Left cardiac atrium (tissue), 4 donors: ENCODE measurements at regions not wholly inside any gene's neighbourhood (a gene's known extent, or its start where the extent isn't known, plus 50 kb on each side); places are given as distances from the start of the nearest gene placed in this dataset.

Experiments used
- ATAC-seq, 2 donors: fragments of 200-7000 bp; cut with Tn5 transposase; one replicate each; pipeline ENCODE4 v1.9.1; 2020; ENCODE audit warnings: mild to moderate bottlenecking in 2 of 2, moderate library complexity in 2 of 2
- DNase-seq: peaks from one replicate; pipeline ENCODE4 v3.0.0-alpha.2; 2020
- intact Hi-C, 2 donors: fragments of 100-400 bp; cut with DNase I; formaldehyde crosslinking; loops; one replicate each; pipeline versions ENCODE4 v1.14.1 to v1.15.1; 2022 to 2023
- donor health status: DM: no; HTN: yes; CAD: no.
- donor health status: DM: no; HTN: yes; CAD: no; lungs with severe emphysema.
- donor health status: DM: yes; HTN: yes; CAD: no.
- donor health status: Dilated cardiomyopathy.

- intact Hi-C loops: no loop called here
- ATAC-seq (no peak), DNase-seq (no peak)
Observed at GRCh38 chr1:244181867-244182266, 130.8 kb downstream of the ZBTB18 start.

- no peak for ATAC-seq
- intact Hi-C loops: no loop called here
- no peak for DNase-seq
Observed at GRCh38 chr1:244183037-244183436, 132.0 kb downstream of the ZBTB18 start.

GRCh38 chr1:244186372-244186771 is 135.3 kb downstream of the ZBTB18 start:
- ATAC-seq: no peak
- intact Hi-C loops: no loop called here
- DNase-seq: no peak

GRCh38 chr1:244187310-244187709 is 136.2 kb downstream of the ZBTB18 start:
- ATAC-seq (no peak), DNase-seq (no peak)
- intact Hi-C loops: no loop called here

GRCh38 chr1:244191581-244191980 is 140.5 kb downstream of the ZBTB18 start:
- no peak for DNase-seq
- intact Hi-C loops: no loop called here
- no peak for ATAC-seq

GRCh38 chr1:244192325-244192724 is 141.2 kb downstream of the ZBTB18 start:
- intact Hi-C loops: no loop called here
- DNase-seq (no peak), ATAC-seq (no peak)

GRCh38 chr1:244196571-244197285 is 145.6 kb downstream of the ZBTB18 start:
- intact Hi-C loops: no loop called here
- DNase-seq (no peak), ATAC-seq (no peak)

- intact Hi-C loops: no loop called here
- ATAC-seq (no peak), DNase-seq (no peak)
Observed at GRCh38 chr1:244197851-244198375, 146.8 kb downstream of the ZBTB18 start.

GRCh38 chr1:244199902-244200301 is 148.8 kb downstream of the ZBTB18 start:
- intact Hi-C loops: no loop called here
- DNase-seq (no peak), ATAC-seq (no peak)

- ATAC-seq: no peak
- intact Hi-C loops: no loop called here
- DNase-seq: no peak
Observed at GRCh38 chr1:244200596-244200995, 149.5 kb downstream of the ZBTB18 start.

- intact Hi-C loops: no loop called here
- no peak for ATAC-seq
- DNase-seq: no peak
Observed at GRCh38 chr1:244201750-244202149, 150.7 kb downstream of the ZBTB18 start.

GRCh38 chr1:244204004-244204403 is 152.9 kb downstream of the ZBTB18 start:
- no peak for ATAC-seq
- DNase-seq: no peak
- intact Hi-C loops: no loop called here

GRCh38 chr1:244205171-244205570 is 154.1 kb downstream of the ZBTB18 start:
- intact Hi-C loops: no loop called here
- no peak for ATAC-seq

GRCh38 chr1:244205906-244206305 is 154.8 kb downstream of the ZBTB18 start:
- ATAC-seq (no peak), DNase-seq (no peak)
- intact Hi-C loops: no loop called here

More at GRCh38 chr1:244205171-244205570, 154.1 kb downstream of the ZBTB18 start:
- DNase-seq: no peak

GRCh38 chr1:244207042-244207934 is 156.2 kb downstream of the ZBTB18 start:
- DNase-seq (no peak), ATAC-seq (peak in 1 of 2 donors; percentile 63)
- intact Hi-C loops: no loop called here

GRCh38 chr1:244207935-244208244 is 156.8 kb downstream of the ZBTB18 start:
- DNase-seq: no peak
- intact Hi-C loops: no loop called here

GRCh38 chr1:244209955-244210354 is 158.9 kb downstream of the ZBTB18 start:
- ATAC-seq: no peak
- intact Hi-C loops: no loop called here
- DNase-seq: no peak

More at GRCh38 chr1:244207935-244208244, 156.8 kb downstream of the ZBTB18 start:
- ATAC-seq: no peak

- intact Hi-C loops: no loop called here
- ATAC-seq (no peak), DNase-seq (no peak)
Observed at GRCh38 chr1:244210884-244211558, 159.9 kb downstream of the ZBTB18 start.

GRCh38 chr1:244211559-244211944 is 160.5 kb downstream of the ZBTB18 start:
- intact Hi-C loops: no loop called here
- DNase-seq (peak; percentile 31), ATAC-seq (peak; percentile 62 to 76)

- intact Hi-C loops: no loop called here
- no peak for ATAC-seq
- no peak for DNase-seq
Observed at GRCh38 chr1:244212219-244212618, 161.1 kb downstream of the ZBTB18 start.
